ENCODE measurements at regions not wholly inside any gene's neighbourhood (a gene's known extent, or its start where the extent isn't known, plus 50 kb on each side); places are given as distances from the start of the nearest gene placed in this dataset.

DNA sequence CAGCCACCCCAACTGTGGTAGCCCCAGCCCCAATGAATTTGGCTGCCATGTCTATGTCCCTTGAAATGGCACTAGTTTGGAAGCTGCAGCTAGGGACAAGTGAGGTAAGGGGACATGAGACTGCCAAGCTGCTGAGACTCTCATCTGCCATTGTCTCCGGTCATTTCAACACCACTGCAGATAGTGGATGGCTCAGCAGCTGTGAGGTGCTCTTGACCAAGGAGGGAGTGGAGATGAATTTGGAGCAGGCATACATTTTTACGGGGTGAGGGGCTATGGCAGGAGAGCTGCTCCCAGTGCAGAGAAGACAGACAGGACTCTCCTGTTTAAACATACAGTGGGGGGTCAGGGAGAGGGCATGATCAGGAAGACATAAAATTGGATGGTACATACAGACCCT lies 315.5 kb upstream of the CAMK1G start:
- in situ Hi-C loops (cut with HindIII; ENCODE audit: low pct_unique_long_range_greater_than_20kb, low sequenced_read_pairs) (no loop called here), intact Hi-C loops (cut with micrococcal nuclease; ENCODE audit: unreplicated experiment) (no loop called here)
- Histone ChIP-seq H3K27me3 (ENCODE audit: control insufficient read depth, insufficient read depth, low read length) (no peaks in the 10 kb centered on the region), H3K27ac (ENCODE audit: low read length) (no peak overlapping the region), H3K36me3 (ENCODE audit: control insufficient read depth, insufficient read depth, low read length) (no peaks in the 10 kb centered on the region), H3K9me3 (ENCODE audit: control insufficient read depth, insufficient read depth, low read depth, low read length) (no peaks in the 10 kb centered on the region), H3K4me3 (ENCODE audit: low read depth in 2 of 2, low read length in 2 of 2) (no peak overlapping the region), H3K4me1 (ENCODE audit: control insufficient read depth, insufficient read depth, low read length) (no peaks in the 10 kb centered on the region)
- TF ChIP-seq POLR2AphosphoS5 (IDR thresholded peaks at IDR 0.05; ENCODE audit: low read depth, low read length) (no peak), CTCF (IDR thresholded peaks at IDR 0.05) (no peak), SIN3A (IDR thresholded peaks at IDR 0.05; ENCODE audit: borderline replicate concordance, insufficient read depth, low read depth, low read length) (no peak), TCF7L2 (IDR thresholded peaks at IDR 0.05; ENCODE audit: low read depth, low read length) (no peak), REST (IDR thresholded peaks at IDR 0.05; ENCODE audit: insufficient read depth in 1 of 2, low read depth in 2 of 2, low read length in 1 of 2) (no peak)
- BruUV-seq (replicated peaks): no TSS peak
- ATAC-seq: no peak
- DNase-seq (ENCODE audit: low read depth, low spot score): no peak
- ChIA-PET CTCF (no interaction called here), POLR2A (no interaction called here)

GRCh38 chr1:209268479-209268878 lies 315.0 kb upstream of the CAMK1G start:
- ChIA-PET POLR2A (no interaction called here), CTCF (no interaction called here)
- no peak for TF ChIP-seq POLR2AphosphoS5 (IDR thresholded peaks at IDR 0.05; ENCODE audit: low read depth, low read length)
- no peak for TF ChIP-seq CTCF (IDR thresholded peaks at IDR 0.05)
- no peak for TF ChIP-seq REST (IDR thresholded peaks at IDR 0.05; ENCODE audit: insufficient read depth in 1 of 2, low read depth in 2 of 2, low read length in 1 of 2)
- TF ChIP-seq TCF7L2 (IDR thresholded peaks at IDR 0.05; ENCODE audit: low read depth, low read length): no peak
- no peak for TF ChIP-seq SIN3A (IDR thresholded peaks at IDR 0.05; ENCODE audit: borderline replicate concordance, insufficient read depth, low read depth, low read length)
- in situ Hi-C loops (cut with HindIII; ENCODE audit: low pct_unique_long_range_greater_than_20kb, low sequenced_read_pairs) (no loop called here), intact Hi-C loops (cut with micrococcal nuclease; ENCODE audit: unreplicated experiment) (no loop called here)
- no peak for DNase-seq (ENCODE audit: low read depth, low spot score)
- Histone ChIP-seq H3K27me3 (ENCODE audit: control insufficient read depth, insufficient read depth, low read length) (no peaks in the 10 kb centered on the region), H3K27ac (ENCODE audit: low read length) (no peak overlapping the region), H3K9me3 (ENCODE audit: control insufficient read depth, insufficient read depth, low read depth, low read length) (no peaks in the 10 kb centered on the region), H3K4me3 (ENCODE audit: low read depth in 2 of 2, low read length in 2 of 2) (no peak overlapping the region), H3K4me1 (ENCODE audit: control insufficient read depth, insufficient read depth, low read length) (no peaks in the 10 kb centered on the region), H3K36me3 (ENCODE audit: control insufficient read depth, insufficient read depth, low read length) (no peaks in the 10 kb centered on the region)
- no peak for ATAC-seq
- no TSS peak for BruUV-seq (replicated peaks)
